GM23248 (cell line): ENCODE measurements at regions not wholly inside any gene's neighbourhood (a gene's known extent, or its start where the extent isn't known, plus 50 kb on each side); places are given as distances from the start of the nearest gene placed in this dataset.

Experiments used
- DNase-seq: peaks from one replicate; pipeline ENCODE4 v3.0.0-alpha.2; 2015
- H2AFZ ChIP-seq: fragments of 200-600 bp; sonication (generic); 2 replicates; pipeline ENCODE4 v1.6.1; 2016; ENCODE audit warnings: antibody characterized with exemption
- H3F3A ChIP-seq: fragments of 200-600 bp; sonication (generic); 2 replicates; pipeline ENCODE4 v1.6.1; 2016; ENCODE audit warnings: mild to moderate bottlenecking, antibody characterized with exemption, mixed run types; ENCODE audit not compliant: insufficient read depth
- H3K27ac ChIP-seq: fragments of 200-600 bp; sonication (generic); 2 replicates; pipeline ENCODE4 v1.5.1; 2016; ENCODE audit warnings: mild to moderate bottlenecking
- H3K27me3 ChIP-seq: fragments of 200-600 bp; sonication (generic); replicated peaks from 2 replicates; pipeline ENCODE4 v1.6.1; 2016; ENCODE audit warnings: mild to moderate bottlenecking; ENCODE audit not compliant: insufficient read depth
- H3K36me3 ChIP-seq: fragments of 200-600 bp; sonication (generic); 2 replicates; pipeline ENCODE4 v1.6.1; 2016; ENCODE audit warnings: low read depth, mild to moderate bottlenecking
- H3K4me1 ChIP-seq: fragments of 200-600 bp; sonication (generic); 2 replicates; pipeline ENCODE4 v1.6.1; 2016; ENCODE audit warnings: mild to moderate bottlenecking; ENCODE audit not compliant: insufficient read depth
- H3K4me2 ChIP-seq: fragments of 200-600 bp; sonication (generic); one replicate; pipeline ENCODE4 v1.6.1; 2016; ENCODE audit warnings: mild to moderate bottlenecking; ENCODE audit not compliant: unreplicated experiment
- H3K4me3 ChIP-seq: fragments of 200-600 bp; sonication (generic); 2 replicates; pipeline ENCODE4 v1.5.1; 2016; ENCODE audit warnings: mild to moderate bottlenecking
- H3K79me2 ChIP-seq: fragments of 200-600 bp; sonication (generic); 2 replicates; pipeline ENCODE4 v1.6.1; 2016; ENCODE audit warnings: mild to moderate bottlenecking; ENCODE audit not compliant: insufficient read depth
- H3K9ac ChIP-seq: fragments of 200-600 bp; sonication (generic); 2 replicates; pipeline ENCODE4 v1.6.1; 2016; ENCODE audit warnings: mild to moderate bottlenecking
- H3K9me2 ChIP-seq: fragments of 200-600 bp; sonication (generic); 2 replicates; pipeline ENCODE4 v1.6.1; 2016; ENCODE audit warnings: mixed run types, mild to moderate bottlenecking, moderate library complexity; ENCODE audit not compliant: insufficient read depth
- H3K9me3 ChIP-seq: fragments of 200-600 bp; sonication (generic); one replicate; pipeline ENCODE4 v1.6.1; 2017; ENCODE audit warnings: low read depth
- H4K20me1 ChIP-seq: fragments of 200-600 bp; sonication (generic); 2 replicates; pipeline ENCODE4 v1.6.0; 2016; ENCODE audit not compliant: insufficient read depth
- EZH2 ChIP-seq: fragments of 200-600 bp; sonication (generic); IDR thresholded peaks from 2 replicates; pipeline ENCODE4 v1.6.1; 2018; ENCODE audit warnings: antibody characterized with exemption, mild to moderate bottlenecking; ENCODE audit not compliant: insufficient read depth, poor library complexity, severe bottlenecking
- EZH2phosphoT487 ChIP-seq: fragments of 200-600 bp; sonication (generic); IDR thresholded peaks from 2 replicates; pipeline ENCODE4 v1.6.1; 2018; ENCODE audit warnings: antibody characterized with exemption, moderate library complexity, mild to moderate bottlenecking, low read depth; ENCODE audit not compliant: insufficient read depth
- WGBS, 2 experiments: methylation state at CpG; one replicate each; pipeline ENCODE4 v1.1.6; 2015 to 2017; ENCODE audit warnings: low lambda C conversion rate in 2 of 2, low coverage in 1 of 2; ENCODE audit errors: missing lambda C conversion rate in 2 of 2; 5-methylcytosine and 5-hydroxymethylcytosine counted together
- in situ Hi-C: fragments of 300-500 bp; cut with MboI; formaldehyde crosslinking; loops from 2 replicates; pipeline ENCODE4 v1.15.0; 2020

DNA sequence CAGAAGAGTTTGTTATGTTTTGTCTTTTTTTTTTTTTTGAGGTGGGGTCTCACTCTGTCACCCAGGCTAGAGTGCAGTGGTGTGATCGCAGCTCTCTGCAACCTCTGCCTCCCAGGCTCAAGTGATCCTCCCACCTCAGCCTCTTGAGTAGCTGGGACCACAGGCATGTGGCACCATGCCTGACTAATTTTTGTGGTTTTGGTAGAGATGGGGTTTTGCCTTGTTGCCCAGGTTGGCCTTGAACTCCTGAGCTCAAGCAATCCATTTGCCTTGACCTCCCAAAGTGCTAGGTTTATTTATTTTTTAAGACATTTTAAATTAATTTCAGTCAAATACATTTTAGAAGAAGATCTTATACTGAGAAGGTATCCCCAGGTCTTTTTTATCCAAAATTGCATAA is 366.7 kb downstream of the KCNJ2 start:
- no peak for DNase-seq
- in situ Hi-C loops = no loop called here
- WGBS, 2 experiments = 28 to 37% methylated on average over 1 of the region's 1 CpG
- no peaks in the 10 kb centered on the region for H3K79me2 ChIP-seq
- H3K4me1 ChIP-seq = no peaks in the 10 kb centered on the region
- no peaks in the 10 kb centered on the region for H3K9me2 ChIP-seq
- H3K9me3 ChIP-seq = no peaks in the 10 kb centered on the region
- H2AFZ ChIP-seq = no peak overlapping the region
- TF ChIP-seq EZH2 (no peak), EZH2phosphoT487 (no peak)
- H3K9ac ChIP-seq = no peak overlapping the region
- no peaks in the 10 kb centered on the region for H3K36me3 ChIP-seq
- no peak overlapping the region for H3K4me3 ChIP-seq
- H3K27me3 ChIP-seq = no peaks in the 10 kb centered on the region; the same call in 1 of the 2 replicates
- no peak overlapping the region for H3K27ac ChIP-seq
- H4K20me1 ChIP-seq = no peaks in the 10 kb centered on the region
- no peak overlapping the region for H3K4me2 ChIP-seq
- H3F3A ChIP-seq = no peaks in the 10 kb centered on the region

- TF ChIP-seq EZH2 (no peak), EZH2phosphoT487 (no peak)
Observed at GRCh38 chr17:70539132-70539924, 370.0 kb downstream of the KCNJ2 start.

DNA sequence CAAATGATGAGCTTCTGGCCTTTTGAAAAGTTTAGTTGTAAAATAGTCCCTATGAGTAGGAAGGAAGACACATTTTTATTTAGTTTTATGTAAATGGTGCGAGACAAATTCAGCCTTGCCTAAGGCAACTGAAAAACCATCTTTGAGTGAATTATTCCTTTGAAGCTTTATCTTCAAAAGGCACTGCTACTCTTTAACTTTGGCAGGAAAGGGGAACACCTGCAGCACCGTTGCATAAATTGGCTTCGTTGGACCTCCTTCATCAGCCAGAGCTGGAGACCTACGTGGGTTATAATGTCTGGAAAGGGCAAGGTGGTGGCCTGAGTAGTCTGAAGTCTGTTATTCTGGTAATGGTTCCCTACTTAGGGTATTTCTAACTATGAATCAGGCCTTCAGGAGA is 373.5 kb downstream of the KCNJ2 start:
- TF ChIP-seq EZH2 = no peak
- no peak for TF ChIP-seq EZH2phosphoT487
- no peak overlapping the region for H3K27ac ChIP-seq
- in situ Hi-C loops = no loop called here

More at GRCh38 chr17:70539132-70539924, 370.0 kb downstream of the KCNJ2 start:
- Histone ChIP-seq H3K36me3 (no peaks in the 10 kb centered on the region), H3K4me3 (no peak overlapping the region), H3K27me3 (peaks cover 5% of the 10 kb centered on the region; the same call in 1 of the 2 replicates), H2AFZ (no peak overlapping the region), H3K4me2 (no peak overlapping the region), H3K79me2 (no peaks in the 10 kb centered on the region), H3K4me1 (no peaks in the 10 kb centered on the region), H4K20me1 (no peaks in the 10 kb centered on the region), H3F3A (no peaks in the 10 kb centered on the region), H3K9ac (no peak overlapping the region), H3K27ac (no peak overlapping the region), H3K9me2 (no peaks in the 10 kb centered on the region), H3K9me3 (no peaks in the 10 kb centered on the region)
- in situ Hi-C loops = no loop called here
- no peak for DNase-seq
- 27 to 33% methylated on average over 6 to 7 of the region's 7 CpGs for WGBS, 2 experiments

GRCh38 chr17:70544317-70544716 is 375.0 kb downstream of the KCNJ2 start:
- H4K20me1 ChIP-seq = no peaks in the 10 kb centered on the region
- H3K4me2 ChIP-seq = no peak overlapping the region
- in situ Hi-C loops = no loop called here
- 0 out of 2 replicates have a peak, but pooled peaks cover 5% of the 10 kb centered on the region for H3K27me3 ChIP-seq
- H3K9me2 ChIP-seq = no peaks in the 10 kb centered on the region
- no peaks in the 10 kb centered on the region for H3K4me1 ChIP-seq
- H3K9ac ChIP-seq = no peak overlapping the region
- DNase-seq = no peak
- H3F3A ChIP-seq = no peaks in the 10 kb centered on the region
- H3K9me3 ChIP-seq = no peaks in the 10 kb centered on the region
- TF ChIP-seq EZH2 = no peak
- no peak overlapping the region for H2AFZ ChIP-seq
- WGBS, 2 experiments = 45 to 58% methylated on average over 1 of the region's 1 CpG
- no peaks in the 10 kb centered on the region for H3K79me2 ChIP-seq
- H3K4me3 ChIP-seq = no peak overlapping the region
- H3K36me3 ChIP-seq = no peaks in the 10 kb centered on the region
- H3K27ac ChIP-seq = no peak overlapping the region

More for the DNA sequence above, 373.5 kb downstream of the KCNJ2 start:
- Histone ChIP-seq H3K9ac (no peak overlapping the region), H3K36me3 (no peaks in the 10 kb centered on the region), H3K9me2 (no peaks in the 10 kb centered on the region), H3K4me3 (no peak overlapping the region), H3K4me2 (no peak overlapping the region), H3F3A (no peaks in the 10 kb centered on the region), H4K20me1 (no peaks in the 10 kb centered on the region), H3K27me3 (0 out of 2 replicates have a peak, but pooled peaks cover 5% of the 10 kb centered on the region), H2AFZ (no peak overlapping the region), H3K4me1 (no peaks in the 10 kb centered on the region), H3K9me3 (no peaks in the 10 kb centered on the region), H3K79me2 (no peaks in the 10 kb centered on the region)
- 18 to 20% methylated on average over 4 of the region's 4 CpGs for WGBS, 2 experiments
- DNase-seq = no peak
